Gastrocnemius medialis (tissue), 4 donors: ENCODE measurements at regions not wholly inside any gene's neighbourhood (a gene's known extent, or its start where the extent isn't known, plus 50 kb on each side); places are given as distances from the start of the nearest gene placed in this dataset.

Experiments
- ATAC-seq, 2 donors: fragments of 150-250 bp; one replicate each; pipeline ENCODE4 v1.9.1; 2016
- DNase-seq, 2 donors: peaks; one replicate each; pipeline ENCODE4 v3.0.0-alpha.2; 2019
- H3K27ac ChIP-seq, 4 donors: fragments of 200-600 bp; sonication (generic); 1 replicate in 1 of 4; 2 replicates in 3 of 4; pipeline ENCODE4 v1.5.1; 2016 to 2018; ENCODE audit warnings: mild to moderate bottlenecking in 2 of 4, moderate library complexity in 1 of 4
- H3K27me3 ChIP-seq, 3 donors: fragments of 200-600 bp; sonication (generic) in 2 of 3; 1 replicate in 1 of 3; 2 replicates in 2 of 3; pipeline versions ENCODE4 v1.5.1 to v1.6.0; 2016 to 2019; ENCODE audit warnings: mild to moderate bottlenecking in 1 of 3, moderate library complexity in 1 of 3
- H3K36me3 ChIP-seq, 2 donors: fragments of 200-600 bp; sonication (generic) in 1 of 2; one replicate each; pipeline ENCODE4 v1.5.1; 2017 to 2018
- H3K4me1 ChIP-seq, 2 donors: fragments of 200-600 bp; sonication (generic) in 1 of 2; one replicate each; pipeline ENCODE4 v1.5.1; 2016 to 2017; ENCODE audit warnings: mild to moderate bottlenecking in 2 of 2
- H3K4me3 ChIP-seq, 4 donors: fragments of 200-600 bp; sonication (generic) in 3 of 4; 1 replicate in 1 of 4; 2 replicates in 3 of 4; pipeline ENCODE4 v1.5.1; 2016 to 2019; ENCODE audit warnings: mild to moderate bottlenecking in 2 of 4
- H3K9me3 ChIP-seq, 3 donors: fragments of 200-600 bp; sonication (generic) in 2 of 3; 1 replicate in 1 of 3; 2 replicates in 2 of 3; pipeline ENCODE4 v1.5.1; 2016 to 2019
- POLR2A ChIP-seq, 2 donors: fragments of 450-650 bp; IDR thresholded peaks; one replicate each; pipeline ENCODE4 v1.6.1; 2017; ENCODE audit warnings: antibody characterized with exemption in 2 of 2, mild to moderate bottlenecking in 2 of 2, moderate library complexity in 2 of 2
- in situ Hi-C, 4 donors: fragments of 200-750 bp; cut with MboI; loops; one replicate each; pipeline versions ENCODE4 v1.15.0 to v1.8.0; 2017; ENCODE audit warnings: low sequenced_read_pairs in 4 of 4
- intact Hi-C: fragments of 100-400 bp; cut with DNase I; formaldehyde crosslinking; loops from one replicate; pipeline ENCODE4 v1.15.1; 2023; ENCODE audit warnings: low total_unique reads
- TF ChIP-seq, protein P1 (sequence below), 5 experiments: fragments of 450-650 bp in 3 of 5; fragments of 200-600 bp in 2 of 5; sonication (generic) in 2 of 5; IDR thresholded peaks in 4 of 5; conservative IDR thresholded peaks in 1 of 5; 1 replicate in 4 of 5; 2 replicates in 1 of 5; pipeline ENCODE4 v1.5.1; 2016 to 2019; ENCODE audit warnings: antibody characterized with exemption in 5 of 5, mild to moderate bottlenecking in 3 of 5, moderate library complexity in 3 of 5

DNA sequence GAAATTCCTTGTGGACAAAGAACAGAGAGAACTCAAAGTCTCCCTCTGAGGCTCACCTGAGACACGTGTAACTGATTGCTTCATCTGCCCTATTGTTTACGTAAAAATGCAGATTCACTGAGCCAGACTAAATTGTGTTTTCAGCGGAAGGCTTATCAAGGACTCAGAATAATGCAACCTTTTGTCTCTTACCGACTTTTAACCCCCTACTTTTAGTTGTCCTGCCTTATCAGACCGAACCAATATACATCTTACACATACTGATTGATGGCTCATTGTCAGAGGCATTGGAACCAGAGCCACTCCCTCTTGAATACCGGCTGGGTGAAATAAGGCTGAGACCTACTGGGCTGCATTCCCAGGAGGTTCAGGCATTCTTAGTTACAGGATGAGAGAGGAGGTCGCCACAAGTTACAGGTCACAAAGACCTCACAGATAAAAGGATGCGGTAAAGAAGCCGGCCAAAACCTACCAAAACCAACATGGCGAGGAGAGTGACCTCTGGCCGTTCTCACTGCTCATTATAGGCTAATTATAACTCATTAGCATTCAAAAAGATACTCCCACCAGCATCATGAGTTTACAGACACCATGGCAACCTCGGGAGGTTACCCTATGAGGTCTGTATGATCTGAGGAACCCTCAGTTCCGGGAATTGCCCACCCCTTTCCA lies 95.5 kb upstream of the ZNF184 start:
- intact Hi-C loops (no loop called here), in situ Hi-C loops (no loop called here)
- no peak for TF ChIP-seq POLR2A (IDR thresholded peaks at IDR 0.05)
- TF ChIP-seq, protein P1, sequence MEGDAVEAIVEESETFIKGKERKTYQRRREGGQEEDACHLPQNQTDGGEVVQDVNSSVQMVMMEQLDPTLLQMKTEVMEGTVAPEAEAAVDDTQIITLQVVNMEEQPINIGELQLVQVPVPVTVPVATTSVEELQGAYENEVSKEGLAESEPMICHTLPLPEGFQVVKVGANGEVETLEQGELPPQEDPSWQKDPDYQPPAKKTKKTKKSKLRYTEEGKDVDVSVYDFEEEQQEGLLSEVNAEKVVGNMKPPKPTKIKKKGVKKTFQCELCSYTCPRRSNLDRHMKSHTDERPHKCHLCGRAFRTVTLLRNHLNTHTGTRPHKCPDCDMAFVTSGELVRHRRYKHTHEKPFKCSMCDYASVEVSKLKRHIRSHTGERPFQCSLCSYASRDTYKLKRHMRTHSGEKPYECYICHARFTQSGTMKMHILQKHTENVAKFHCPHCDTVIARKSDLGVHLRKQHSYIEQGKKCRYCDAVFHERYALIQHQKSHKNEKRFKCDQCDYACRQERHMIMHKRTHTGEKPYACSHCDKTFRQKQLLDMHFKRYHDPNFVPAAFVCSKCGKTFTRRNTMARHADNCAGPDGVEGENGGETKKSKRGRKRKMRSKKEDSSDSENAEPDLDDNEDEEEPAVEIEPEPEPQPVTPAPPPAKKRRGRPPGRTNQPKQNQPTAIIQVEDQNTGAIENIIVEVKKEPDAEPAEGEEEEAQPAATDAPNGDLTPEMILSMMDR (IDR thresholded peaks at IDR 0.05 in 4 of 5, conservative IDR thresholded peaks at IDR 0.05 in 1 of 5), result no peak
- no peak overlapping the region for H3K27ac ChIP-seq
- no peak for DNase-seq
- H3K4me1 ChIP-seq, result no peaks in the 10 kb centered on the region
- H3K27me3 ChIP-seq, result peaks cover 30 to 35% (median 34%) of the 10 kb centered on the region in 3 donors
- no peaks in the 10 kb centered on the region for H3K9me3 ChIP-seq
- ATAC-seq, result no peak
- no peak overlapping the region for H3K4me3 ChIP-seq
- no peaks in the 10 kb centered on the region for H3K36me3 ChIP-seq

DNA sequence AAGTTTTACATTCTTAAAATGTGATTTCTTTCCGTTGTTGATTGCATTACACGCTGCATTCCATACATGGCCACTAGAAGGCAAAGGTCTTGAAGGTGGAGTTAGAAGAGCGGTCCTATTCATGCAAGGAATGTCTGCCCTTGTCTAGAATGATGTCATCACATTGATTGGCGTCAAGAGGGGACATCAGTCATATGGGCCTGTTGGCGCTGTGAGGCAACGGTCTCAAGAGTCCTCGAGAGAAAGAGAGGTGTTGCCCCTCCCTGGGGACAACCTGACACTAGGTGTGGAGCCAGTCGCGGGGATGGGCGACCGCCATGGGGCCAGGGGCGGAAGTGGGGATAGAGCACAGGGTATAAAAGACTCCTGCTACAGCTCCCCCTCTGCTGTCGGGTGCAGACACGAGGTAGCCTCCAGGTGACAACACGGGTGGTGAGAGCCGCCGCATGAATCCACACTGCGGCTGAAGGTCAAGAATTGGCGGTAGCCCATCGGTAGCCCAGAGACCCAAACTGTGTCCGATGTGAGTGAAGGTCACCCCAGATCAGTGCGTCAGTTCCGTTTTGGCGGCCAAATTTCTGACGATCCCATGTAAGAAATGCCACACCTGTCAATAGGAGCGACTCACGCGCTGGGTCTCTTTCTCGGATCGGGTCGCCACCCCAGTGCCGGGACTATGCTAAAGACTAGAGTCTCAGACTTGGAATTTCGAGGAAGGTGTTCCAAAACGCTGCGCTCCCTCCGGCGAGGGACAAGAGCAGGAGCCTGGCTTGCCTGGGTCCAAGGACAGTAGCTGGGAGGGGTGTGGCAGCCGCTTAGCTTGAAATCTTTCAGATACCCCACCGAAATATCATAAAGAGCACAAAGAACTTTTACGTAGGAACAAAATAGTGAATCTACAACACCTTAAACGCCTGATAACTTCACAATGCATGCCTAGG lies 93.2 kb upstream of the ZNF184 start:
- peaks cover 44 to 54% (median 54%) of the 10 kb centered on the region in 3 donors for H3K27me3 ChIP-seq
- intact Hi-C loops (no loop called here), in situ Hi-C loops (no loop called here)
- no peak overlapping the region for H3K4me3 ChIP-seq
- no peak overlapping the region for H3K27ac ChIP-seq
- ATAC-seq (no peak), DNase-seq (no peak)
- H3K4me1 ChIP-seq, result no peaks in the 10 kb centered on the region
- no peak for TF ChIP-seq POLR2A (IDR thresholded peaks at IDR 0.05)
- TF ChIP-seq, protein P1 (IDR thresholded peaks at IDR 0.05 in 4 of 5, conservative IDR thresholded peaks at IDR 0.05 in 1 of 5), result no peak
- H3K36me3 ChIP-seq, result no peaks in the 10 kb centered on the region
- no peaks in the 10 kb centered on the region for H3K9me3 ChIP-seq

DNA sequence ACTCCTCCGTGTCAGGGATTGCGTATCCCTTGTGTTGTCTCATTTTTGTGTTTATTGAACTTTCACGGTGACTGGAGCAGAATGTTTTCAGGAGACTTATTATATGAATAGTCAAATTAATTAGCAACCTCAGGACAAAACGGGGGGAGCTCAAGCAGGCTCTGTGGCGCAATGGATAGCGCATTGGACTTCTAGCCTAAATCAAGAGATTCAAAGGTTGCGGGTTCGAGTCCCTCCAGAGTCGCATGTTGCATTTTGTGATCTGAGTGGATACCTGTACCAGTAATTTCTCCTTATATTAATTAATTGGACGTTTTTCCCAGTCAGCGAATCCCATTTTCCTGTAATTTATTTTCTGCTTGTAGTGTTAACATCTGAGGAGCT lies 89.1 kb upstream of the ZNF184 start:
- no peak overlapping the region for H3K4me3 ChIP-seq
- no peak for TF ChIP-seq POLR2A (IDR thresholded peaks at IDR 0.05)
- TF ChIP-seq, protein P1 (IDR thresholded peaks at IDR 0.05 in 4 of 5, conservative IDR thresholded peaks at IDR 0.05 in 1 of 5), result no peak
- peaks cover 70 to 82% (median 74%) of the 10 kb centered on the region in 3 donors for H3K27me3 ChIP-seq
- DNase-seq, result no peak
- no peaks in the 10 kb centered on the region for H3K4me1 ChIP-seq
- ATAC-seq, result no peak
- intact Hi-C loops (no loop called here), in situ Hi-C loops (no loop called here)
- H3K27ac ChIP-seq, result no peak overlapping the region
- H3K36me3 ChIP-seq, result no peaks in the 10 kb centered on the region
- H3K9me3 ChIP-seq, result no peaks in the 10 kb centered on the region

DNA sequence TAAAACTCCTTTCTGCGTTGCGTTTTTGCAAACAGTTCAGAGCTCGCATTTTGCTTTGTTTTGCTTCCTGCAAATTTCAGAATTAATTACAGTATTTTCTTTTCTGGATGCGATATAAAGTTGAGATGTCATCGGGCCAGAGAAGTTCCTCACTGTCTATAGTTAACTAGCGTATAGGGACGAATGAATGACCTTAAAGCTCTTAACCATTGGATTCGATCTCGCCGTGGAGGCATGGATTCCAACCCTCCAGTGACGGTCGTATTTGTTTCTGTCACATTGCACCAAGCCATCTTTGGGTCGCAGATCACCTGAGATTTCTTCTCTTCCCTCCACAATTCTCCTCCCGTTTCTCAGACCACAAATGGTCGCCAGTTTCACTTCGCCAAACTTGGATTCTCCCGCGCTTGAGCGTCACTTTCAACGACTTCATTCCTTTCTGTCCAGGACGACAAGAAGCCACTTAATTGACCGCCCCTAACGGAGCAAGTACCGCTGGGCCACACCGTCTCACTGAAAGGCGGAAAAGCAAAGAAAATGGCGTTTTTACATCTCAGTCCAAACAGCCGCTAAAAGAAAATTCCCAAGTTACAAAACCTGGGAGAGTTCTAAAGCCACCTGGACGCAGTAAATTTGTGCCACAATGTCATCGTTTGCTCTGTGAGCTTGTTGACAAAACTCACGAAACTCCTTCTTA lies 85.3 kb upstream of the ZNF184 start:
- no peak for TF ChIP-seq POLR2A (IDR thresholded peaks at IDR 0.05)
- TF ChIP-seq, protein P1 (IDR thresholded peaks at IDR 0.05 in 4 of 5, conservative IDR thresholded peaks at IDR 0.05 in 1 of 5), result no peak
- ATAC-seq (no peak), DNase-seq (no peak)
- no peaks in the 10 kb centered on the region for H3K36me3 ChIP-seq
- H3K27ac ChIP-seq, result no peak overlapping the region
- no peak overlapping the region for H3K4me3 ChIP-seq
- no peaks in the 10 kb centered on the region for H3K9me3 ChIP-seq
- intact Hi-C loops, result no loop called here
- H3K27me3 ChIP-seq, result peaks cover 67 to 82% (median 73%) of the 10 kb centered on the region in 3 donors
- H3K4me1 ChIP-seq, result no peaks in the 10 kb centered on the region
- in situ Hi-C loops, result no loop called here
